NCI-H748 (cell line): ENCODE measurements at regions not wholly inside any gene's neighbourhood (a gene's known extent, or its start where the extent isn't known, plus 50 kb on each side); places are given as distances from the start of the nearest gene placed in this dataset.

Experiments used
- DNase-seq: peaks from one replicate; lab custom pipeline; 2025; ENCODE audit not compliant: unreplicated experiment; lab: John Stamatoyannopoulos, UW

GRCh38 chr7:156192921-156193320 is 380.7 kb upstream of the SHH start:
- DNase-seq = no peak

DNA sequence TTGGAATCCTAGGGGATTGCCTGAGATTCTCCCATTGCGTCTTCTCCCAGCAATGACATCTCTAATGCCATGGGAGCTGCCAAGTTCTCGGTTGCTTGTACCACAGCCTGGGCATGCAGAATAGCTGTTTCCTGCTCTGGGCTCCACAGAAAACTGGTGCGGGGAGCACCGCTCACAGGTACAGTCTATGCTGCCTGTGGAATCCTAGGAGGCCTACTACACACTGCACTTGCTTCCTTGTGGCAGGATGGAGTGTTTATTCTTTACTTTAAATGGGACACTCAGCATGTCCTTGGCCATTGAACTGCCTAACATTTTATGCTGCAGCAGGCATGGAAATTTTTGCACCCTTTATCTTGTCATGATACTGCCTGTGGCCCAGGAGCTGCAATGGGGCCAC is 378.8 kb upstream of the SHH start:
- no peak for DNase-seq

- no peak for DNase-seq
Observed at GRCh38 chr7:156185076-156185475, 372.8 kb upstream of the SHH start.

DNA sequence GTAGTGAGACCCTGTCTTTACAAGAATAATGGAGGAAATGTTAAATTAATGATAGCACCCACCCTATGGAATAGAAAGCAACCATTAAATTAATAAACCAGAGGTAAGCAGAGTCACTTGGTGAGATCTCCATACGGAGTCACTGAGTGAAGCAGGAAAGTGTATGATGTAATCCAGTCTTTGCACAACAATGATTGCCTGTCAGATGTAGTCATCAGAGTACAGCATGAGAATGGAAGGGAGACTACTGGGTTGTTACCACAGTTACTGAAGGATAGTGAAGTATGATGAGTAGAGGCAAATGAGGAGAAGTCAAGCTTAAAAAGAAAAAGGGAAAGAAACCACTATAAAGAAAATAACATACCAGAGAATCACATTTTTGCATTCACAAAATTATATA is 371.9 kb upstream of the SHH start:
- no peak for DNase-seq

DNA sequence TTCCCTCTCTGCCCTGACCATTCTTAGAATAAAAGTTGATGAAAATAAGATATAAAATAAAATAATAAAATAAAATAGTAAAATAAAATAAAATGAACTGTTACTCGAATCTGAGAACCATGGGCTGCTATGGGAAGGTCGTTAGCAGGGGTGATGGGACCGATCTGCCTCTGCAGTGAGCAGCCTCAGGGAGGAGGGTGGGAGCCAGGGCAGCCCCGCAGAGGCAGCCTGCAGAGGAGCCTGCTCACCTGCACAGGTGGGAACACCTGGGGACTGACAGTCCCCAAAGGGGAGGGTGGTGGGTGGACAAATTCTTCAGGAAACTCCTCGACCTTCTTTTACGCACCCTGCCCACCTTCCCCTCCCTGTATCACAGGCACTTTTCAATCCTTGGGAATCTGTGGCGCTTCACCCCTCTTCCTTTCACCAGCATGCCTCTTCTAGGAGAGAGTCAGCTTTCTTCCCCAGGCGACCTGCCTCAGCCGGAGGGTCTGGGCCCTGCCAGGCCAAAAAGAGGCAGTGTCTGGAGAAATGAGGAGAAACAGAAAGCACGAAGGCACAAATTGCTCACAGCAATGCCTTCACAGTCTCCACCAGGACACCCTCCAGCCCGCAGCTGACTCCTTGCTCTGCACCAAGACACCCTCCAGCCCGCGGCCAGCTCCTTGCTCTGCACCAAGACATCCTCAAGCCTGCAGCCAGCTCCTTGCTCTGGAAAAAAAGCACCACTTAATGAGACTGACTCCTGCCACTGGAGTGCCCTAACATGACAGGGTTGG is 368.4 kb upstream of the SHH start:
- DNase-seq = no peak

GRCh38 chr7:156179872-156180390 is 367.7 kb upstream of the SHH start:
- no peak for DNase-seq

DNA sequence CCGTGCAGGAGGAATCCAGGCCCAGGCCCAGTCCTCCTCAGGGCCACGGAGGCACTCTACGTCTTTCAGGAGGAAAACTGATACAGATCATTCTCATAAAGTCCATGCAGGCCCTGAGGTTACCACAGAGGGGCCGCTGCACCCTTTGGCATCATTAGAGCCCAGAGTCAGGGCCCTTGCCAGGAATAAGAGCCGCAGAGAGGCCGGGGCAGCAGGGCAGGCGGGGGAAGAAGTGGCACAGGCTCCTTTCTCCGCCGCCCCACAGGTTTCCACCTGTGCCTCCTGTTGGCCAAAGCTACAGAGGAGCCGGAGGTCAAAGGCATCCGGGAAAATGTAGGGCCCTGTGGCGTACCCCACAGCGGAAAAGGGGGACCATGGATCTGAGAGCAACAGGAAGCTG is 366.6 kb upstream of the SHH start:
- no peak for DNase-seq

DNA sequence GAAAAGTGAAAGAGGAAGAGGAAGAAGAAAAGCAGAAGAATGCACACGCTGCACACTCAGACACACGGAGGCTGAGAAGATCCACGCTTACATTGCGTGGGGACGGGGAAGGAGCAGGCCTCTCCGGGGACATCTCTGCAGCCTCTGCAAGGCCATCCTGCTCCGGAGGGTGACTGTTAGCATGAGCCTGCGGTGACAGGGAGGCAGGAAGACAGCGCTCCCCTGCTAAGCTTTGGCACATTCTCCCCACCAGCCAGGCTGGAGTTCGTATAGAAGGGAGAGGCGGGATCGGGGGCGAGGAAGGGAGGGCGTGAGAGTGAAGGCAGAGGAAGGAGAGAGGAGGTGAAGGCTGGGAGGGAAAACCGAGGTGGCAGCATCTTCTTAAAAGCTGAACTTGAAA is 366.0 kb upstream of the SHH start:
- DNase-seq = peak; percentile 80

DNA sequence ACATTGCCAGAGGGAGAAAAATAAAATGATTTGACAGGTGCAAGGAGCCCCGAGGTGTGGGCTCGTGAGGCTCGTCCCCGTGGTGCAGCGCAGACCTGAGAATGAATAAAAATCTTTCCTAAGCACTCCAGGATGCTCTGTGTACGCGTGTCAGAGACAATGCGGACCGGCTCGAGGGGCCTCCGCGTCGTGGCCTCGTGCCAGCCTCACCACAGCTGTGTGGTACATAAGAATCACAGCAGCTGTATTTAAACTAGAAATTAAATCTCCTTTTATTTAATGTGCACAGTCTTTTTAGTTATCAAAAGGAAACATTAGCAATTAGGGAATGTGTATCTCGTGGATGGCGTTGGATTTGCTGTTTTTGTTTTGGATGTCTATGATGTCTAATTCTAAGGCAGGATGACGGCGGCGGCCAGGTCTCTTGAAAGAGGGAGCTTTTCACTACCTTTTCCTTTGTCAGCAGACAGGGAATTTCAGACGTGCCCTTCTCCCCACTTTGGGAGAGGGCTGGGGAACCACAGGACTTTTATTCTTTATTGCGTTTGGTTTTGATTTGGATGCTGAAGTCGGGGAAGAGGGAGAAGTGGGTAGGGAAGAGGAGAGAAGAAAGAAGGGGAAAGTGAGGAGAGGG is 365.3 kb upstream of the SHH start:
- peak; percentile 99 for DNase-seq

DNA sequence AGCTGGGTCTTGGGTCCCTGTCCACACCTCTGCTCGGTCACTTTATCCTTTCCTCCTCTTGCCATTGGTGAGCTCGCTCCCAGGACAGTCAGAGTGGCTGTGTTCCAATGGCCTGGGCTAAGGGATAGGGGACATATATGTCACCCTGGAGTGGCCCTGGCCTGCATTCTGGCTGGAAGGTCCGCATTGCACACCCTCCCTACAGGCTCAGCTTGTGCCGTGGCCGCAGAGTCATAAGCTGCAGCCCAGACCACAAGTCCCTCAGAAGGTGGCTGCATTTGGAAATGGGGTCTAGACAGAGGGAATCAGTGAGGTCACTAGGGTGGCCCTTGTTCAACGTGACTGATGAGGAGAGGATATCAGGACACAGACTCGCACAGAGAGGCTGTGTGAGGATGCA is 363.8 kb upstream of the SHH start:
- DNase-seq = no peak

- DNase-seq = no peak
Observed at GRCh38 chr7:156175003-156175402, 362.7 kb upstream of the SHH start.

GRCh38 chr7:156174428-156174827 is 362.2 kb upstream of the SHH start:
- no peak for DNase-seq

DNA sequence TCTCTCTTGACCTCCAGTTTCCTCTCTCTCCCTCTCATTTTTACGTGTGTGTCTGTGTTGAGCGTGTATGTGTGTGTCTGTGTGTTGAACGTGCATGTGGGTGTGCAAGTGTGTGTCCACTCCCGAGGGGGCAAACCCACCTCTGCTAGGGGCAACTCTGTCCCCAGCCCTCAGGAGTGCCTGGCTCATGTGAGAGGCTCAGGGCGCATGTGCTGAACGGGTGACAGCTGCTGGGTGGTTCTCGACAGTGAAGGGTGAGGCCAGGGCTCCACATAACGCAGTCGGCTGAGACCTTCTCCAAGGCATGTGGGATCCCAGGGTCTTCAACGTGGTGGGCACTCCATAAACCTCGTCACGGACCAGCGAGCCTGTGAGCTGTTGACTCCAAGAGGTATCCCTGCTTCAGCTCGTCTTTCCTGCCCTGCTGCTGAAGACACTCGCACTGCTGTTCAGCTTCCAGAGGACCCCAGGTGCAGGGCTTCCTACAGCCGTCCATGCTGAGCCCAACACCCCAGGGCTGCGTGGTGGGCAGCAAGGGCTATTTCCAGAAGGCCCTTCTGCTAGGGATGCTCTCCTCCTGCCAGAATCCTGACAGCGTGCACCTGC is 361.6 kb upstream of the SHH start:
- DNase-seq = no peak

GRCh38 chr7:156173346-156173745 is 361.1 kb upstream of the SHH start:
- DNase-seq = no peak

- DNase-seq = no peak
Observed at GRCh38 chr7:156172638-156173037, 360.4 kb upstream of the SHH start.

GRCh38 chr7:156169474-156170370 is 357.5 kb upstream of the SHH start:
- DNase-seq = peak; percentile 9

DNA sequence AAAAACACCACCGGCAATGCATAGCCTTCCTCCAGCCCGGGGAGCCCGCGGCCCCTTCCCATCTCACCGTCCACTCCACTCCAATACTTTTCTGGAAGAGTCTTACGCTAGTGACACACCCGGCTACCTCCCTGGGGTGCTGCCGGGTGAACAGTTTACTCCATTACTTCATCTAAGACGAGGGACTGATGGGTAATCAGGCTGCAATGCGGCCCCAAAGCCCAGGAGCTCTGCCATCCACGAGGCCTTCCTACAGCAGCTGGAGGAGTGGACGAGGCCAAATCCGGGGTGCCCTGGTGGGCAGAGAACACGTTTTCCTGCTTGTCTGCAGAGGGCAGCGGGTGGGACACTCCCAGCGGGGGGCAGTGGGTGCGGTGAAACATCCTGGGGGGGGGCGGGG is 356.2 kb upstream of the SHH start:
- no peak for DNase-seq

DNA sequence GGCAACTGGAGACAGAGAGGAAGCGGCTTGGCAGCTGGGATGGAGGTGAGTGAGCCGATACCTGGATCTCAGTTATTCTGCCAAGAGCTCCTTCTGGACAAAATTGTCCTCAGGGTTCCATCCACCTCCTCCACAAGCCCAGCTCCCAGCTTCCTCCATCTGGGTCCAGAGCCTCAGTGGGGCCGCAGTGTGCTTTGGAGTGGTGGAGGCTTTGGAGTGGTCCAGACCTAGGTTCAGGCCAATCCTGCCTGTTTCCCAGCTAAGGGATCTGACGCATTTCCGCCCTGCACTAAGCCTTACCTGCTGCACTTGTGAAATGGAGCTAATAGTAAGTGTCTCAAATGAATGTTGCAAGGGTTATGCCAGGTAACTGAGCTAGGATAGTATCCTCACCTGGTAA is 355.7 kb upstream of the SHH start:
- DNase-seq = no peak

GRCh38 chr7:156167417-156167807 is 355.1 kb upstream of the SHH start:
- no peak for DNase-seq

- DNase-seq = no peak
Observed at GRCh38 chr7:156166692-156167416, 354.6 kb upstream of the SHH start.

- DNase-seq = no peak
Observed at GRCh38 chr7:156163747-156164146, 351.5 kb upstream of the SHH start.
